Smooth muscle cell of the brain vasculature (primary cell): ENCODE measurements at regions not wholly inside any gene's neighbourhood (a gene's known extent, or its start where the extent isn't known, plus 50 kb on each side); places are given as distances from the start of the nearest gene placed in this dataset.
A peak's percentile ranks its signal among the peaks of the same experiment; 100 is the strongest.
"Not testable (repeated sequence)": the region's sequence is repeated elsewhere in the genome, so short reads cannot be mapped to it uniquely, and the experiment has no call there.

Experiments used
- DNase-seq: peaks from one replicate; pipeline ENCODE4 v3.0.0-alpha.2; 2012; ENCODE audit warnings: low read depth, low spot score

GRCh38 chr5:91938441-91938840 is 555.3 kb upstream of the ARRDC3 start:
- no peak for DNase-seq

- DNase-seq: no peak
These were observed 554.0 kb upstream of the ARRDC3 start for GRCh38 chr5:91937121-91937520.

DNA sequence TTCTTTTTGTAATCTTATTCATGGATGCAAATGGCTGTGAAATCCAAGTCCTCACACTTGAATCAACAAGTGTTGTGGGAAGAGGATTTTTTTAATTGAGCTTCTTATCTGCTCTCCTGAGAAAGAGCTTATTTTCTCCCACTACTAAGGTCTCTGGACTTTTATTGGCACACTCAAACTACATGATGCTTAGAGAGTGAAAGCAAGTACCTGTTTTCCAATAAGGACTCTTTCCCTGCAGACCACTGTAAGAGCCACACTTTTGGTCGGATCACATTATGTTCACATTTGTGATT is 546.4 kb upstream of the ARRDC3 start:
- no peak for DNase-seq

DNA sequence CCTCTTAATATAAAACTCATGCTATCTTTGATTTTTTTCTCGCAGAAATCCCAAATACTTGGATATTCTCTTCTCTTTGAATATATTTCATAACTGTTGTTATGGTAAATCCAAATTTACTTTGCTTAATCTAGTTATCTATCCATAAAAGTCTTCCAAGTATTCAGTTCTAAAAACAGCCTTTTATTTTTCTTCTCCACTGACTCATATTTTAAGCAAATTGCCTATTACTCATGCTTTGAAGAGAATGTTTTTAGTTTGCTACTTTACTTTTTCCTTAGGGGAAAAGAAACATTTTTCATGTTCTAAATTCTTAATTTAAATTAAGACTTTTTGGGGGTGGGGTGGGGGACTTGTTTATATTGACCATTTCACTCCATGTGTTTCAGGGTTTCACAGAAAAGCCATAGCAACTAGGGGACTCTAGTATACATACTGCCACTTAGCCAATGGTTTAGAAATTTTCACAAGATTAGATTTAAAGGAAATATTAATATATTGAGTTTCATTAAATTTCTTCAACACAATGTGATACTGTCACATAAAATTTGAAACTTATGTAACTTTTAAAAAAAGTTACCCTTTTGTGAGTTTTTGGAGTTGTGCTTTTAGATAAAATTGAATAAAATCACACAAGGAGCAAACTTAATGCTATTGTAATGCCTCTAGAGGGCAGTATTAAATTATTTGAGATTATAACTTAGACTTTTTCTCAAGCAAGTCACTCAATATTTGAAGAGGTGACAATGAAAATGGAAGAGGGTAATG is 545.8 kb upstream of the ARRDC3 start:
- DNase-seq: no peak

- DNase-seq: no peak
These were observed 544.3 kb upstream of the ARRDC3 start for GRCh38 chr5:91927439-91927838.

DNA sequence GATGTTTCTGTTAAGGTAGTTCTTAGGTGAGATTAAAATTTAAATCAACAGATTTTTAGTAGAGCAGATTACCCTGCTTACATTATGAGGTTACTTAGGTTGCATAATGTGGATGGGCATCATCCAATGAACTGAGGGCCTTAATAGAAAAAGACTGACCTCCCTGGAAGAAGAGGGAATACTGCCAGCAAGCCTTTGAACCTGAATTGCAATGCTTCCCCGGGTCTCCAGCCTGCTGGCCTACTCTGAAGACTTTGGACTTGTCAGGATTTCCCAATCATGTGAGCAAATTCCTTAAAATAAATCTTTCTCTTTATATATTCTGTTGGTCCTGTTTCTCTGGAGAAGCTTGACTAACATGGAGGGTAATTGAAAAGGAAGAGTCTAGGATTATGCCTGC is 542.1 kb upstream of the ARRDC3 start:
- DNase-seq: no peak

DNA sequence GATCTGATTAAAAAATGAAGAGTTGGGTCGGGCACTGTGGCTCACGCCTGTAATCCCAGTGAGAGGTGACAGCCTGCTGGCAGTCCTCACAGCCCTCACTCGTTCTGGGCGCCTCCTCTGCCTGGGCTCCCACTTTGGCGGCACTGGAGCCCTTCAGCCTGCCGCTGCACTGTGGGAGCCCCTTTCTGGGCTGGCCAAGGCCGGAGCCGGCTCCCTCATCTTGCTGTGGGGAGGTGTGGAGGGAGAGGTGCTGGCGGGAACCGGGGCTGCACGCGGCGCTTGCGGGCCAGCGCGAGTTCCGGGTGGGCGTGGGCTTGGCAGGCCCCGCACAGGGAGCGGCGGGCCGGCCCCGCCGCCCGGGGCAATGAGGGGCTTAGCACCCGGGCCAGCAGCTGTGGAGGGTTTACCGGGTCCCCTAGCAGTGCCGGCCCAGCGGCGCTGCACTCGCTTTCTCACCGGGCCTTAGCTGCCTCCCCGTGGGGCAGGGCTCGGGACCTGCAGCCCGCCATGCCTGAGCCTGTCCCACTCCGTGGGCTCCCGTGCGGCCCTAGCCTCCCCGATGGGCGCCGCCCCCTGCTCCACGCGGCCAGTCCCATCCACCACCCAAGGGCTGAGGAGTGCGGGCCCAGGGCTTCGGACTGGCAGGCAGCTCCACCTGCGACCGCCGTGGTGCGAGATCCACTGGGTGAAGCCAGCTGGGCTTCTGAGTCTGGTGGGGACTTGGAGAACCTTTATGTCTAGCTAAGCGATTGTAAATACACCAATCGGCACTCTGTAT is 534.1 kb upstream of the ARRDC3 start:
- DNase-seq: not testable (repeated sequence)

- DNase-seq: no peak
These were observed 527.5 kb upstream of the ARRDC3 start for GRCh38 chr5:91910655-91911054.

GRCh38 chr5:91910247-91910646 is 527.1 kb upstream of the ARRDC3 start:
- DNase-seq: no peak

- no peak for DNase-seq
These were observed 523.4 kb upstream of the ARRDC3 start for GRCh38 chr5:91906494-91906893.

DNA sequence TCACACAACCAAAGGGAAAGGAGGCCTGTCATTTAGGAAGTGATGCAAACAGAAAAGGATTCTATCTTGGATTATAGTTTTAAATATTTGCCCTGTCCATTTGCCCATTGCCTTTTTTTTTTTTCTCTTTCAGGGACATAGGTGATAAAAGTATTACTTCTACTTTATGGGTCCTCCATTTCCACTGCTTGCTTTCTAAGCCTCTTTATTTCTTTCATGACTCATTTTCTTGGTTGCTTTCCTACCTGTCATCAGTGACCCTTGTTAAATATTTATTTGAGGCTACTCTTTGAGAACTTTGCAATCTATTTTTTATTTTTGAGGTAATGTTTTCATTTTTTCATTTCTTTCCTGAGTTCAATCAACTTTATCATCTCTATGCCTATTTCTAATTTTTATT is 522.9 kb upstream of the ARRDC3 start:
- DNase-seq: no peak

GRCh38 chr5:91898898-91899297 is 515.8 kb upstream of the ARRDC3 start:
- DNase-seq: no peak

- DNase-seq: no peak
These were observed 514.9 kb upstream of the ARRDC3 start for GRCh38 chr5:91898019-91898418.

GRCh38 chr5:91888810-91889209 is 505.7 kb upstream of the ARRDC3 start:
- DNase-seq: no peak

GRCh38 chr5:91885291-91886265 is 502.5 kb upstream of the ARRDC3 start:
- no peak for DNase-seq

DNA sequence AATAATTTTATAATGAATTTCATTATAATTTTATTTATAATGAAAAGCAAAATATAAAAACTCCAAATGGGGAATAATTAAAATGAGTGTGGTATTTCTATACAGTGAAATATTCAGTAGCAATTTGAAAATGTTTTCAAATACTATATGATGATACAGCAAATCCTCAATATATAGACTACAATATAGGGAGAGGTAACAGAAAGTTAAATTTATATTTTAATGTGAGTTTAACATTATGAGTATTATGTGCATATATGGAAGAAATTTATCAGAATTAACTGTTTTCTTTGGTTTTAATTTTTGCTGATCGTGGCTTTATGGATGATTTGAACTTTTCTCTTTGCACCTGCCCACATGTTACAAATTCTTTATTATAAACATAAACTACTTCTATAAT is 500.9 kb upstream of the ARRDC3 start:
- no peak for DNase-seq

DNA sequence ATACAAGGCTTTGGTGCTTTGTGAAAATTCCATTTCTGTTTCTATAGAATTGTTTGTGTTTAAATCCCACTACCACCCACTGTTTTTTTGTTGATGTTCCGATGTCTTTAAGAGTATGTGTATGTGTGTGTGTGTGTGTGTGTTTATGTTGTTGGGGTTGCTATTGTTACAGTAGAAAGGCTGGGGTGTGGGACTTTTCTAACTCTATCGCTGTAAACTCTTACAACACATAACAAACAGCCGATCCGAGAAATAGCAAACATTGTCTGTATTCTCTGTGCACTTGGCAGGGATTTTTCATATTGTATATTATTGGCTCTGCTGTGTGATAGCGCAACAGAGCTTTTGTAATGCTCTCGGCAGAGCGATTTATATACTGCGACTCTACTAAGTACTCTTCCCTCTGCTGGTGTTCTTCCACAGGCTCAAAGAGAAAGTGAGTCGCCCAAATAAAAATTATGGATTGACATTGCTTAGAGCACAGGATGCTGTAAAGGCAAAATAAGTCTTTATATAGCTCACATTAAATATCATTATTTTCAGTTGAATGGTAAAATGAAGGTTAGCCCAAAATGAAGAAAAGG is 492.2 kb upstream of the ARRDC3 start:
- DNase-seq: peak; percentile 20

DNA sequence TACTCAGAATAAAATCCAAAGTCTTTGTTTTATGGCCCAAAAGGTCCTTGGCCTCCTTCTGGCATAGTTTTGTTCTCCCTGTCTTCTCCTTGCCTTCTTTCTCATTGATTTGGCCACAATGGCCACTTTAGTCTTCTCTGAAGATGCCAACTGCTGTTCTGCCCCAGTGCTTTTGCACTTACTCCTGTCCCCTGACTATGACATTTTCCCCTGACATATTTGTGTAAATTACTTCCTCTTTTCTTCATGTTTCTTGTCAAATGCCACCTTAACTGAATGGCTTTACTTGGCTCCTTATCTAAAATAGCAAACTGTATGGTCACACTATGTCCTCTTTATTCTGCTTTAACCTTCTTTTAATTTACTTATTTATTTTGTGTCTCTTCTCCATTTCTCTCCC is 484.7 kb upstream of the ARRDC3 start:
- DNase-seq: no peak

DNA sequence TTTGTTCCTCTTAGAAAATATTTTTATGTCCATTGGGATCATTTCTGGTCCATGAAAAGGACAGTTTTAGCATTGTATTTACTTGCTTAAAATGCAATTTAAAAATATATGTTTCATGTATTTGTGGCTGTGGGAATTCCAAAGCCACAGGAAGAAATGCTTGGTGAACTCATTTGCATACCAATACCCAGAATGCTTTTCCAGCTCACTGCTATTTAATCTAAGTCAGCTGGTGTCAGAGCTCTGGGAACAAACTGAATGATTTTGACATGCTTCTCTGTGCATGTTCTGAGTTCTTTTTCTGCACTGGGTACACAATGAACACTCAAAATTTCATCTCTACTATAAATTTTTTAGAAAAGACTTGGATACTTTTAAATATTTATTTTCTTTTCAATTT is 482.8 kb upstream of the ARRDC3 start:
- DNase-seq: no peak

- DNase-seq: no peak
These were observed 481.8 kb upstream of the ARRDC3 start for GRCh38 chr5:91864962-91865361.

DNA sequence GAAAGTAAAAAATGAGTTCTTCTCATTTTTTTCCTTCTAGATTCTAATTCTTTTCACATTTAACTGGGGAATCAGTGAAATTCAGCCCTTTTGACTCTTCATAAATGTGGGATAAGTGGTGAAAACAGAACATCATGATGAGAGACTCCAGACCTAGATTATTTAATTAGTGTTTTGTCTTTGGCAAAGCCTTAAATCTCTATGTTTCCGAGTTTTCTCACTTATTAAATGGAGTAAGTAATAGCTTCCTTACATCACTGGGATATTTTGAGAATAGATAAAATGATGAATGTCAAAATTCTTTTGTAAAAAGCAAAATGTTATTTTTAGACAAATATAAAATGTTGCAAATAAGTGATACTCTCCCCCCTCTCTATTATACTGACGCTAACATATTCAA is 468.6 kb upstream of the ARRDC3 start:
- DNase-seq: no peak

- DNase-seq: no peak
These were observed 466.9 kb upstream of the ARRDC3 start for GRCh38 chr5:91850031-91850430.
